ENCODE measurements at regions not wholly inside any gene's neighbourhood (a gene's known extent, or its start where the extent isn't known, plus 50 kb on each side); places are given as distances from the start of the nearest gene placed in this dataset.
"Not testable (repeated sequence)": the region's sequence is repeated elsewhere in the genome, so short reads cannot be mapped to it uniquely, and the experiment has no call there.

DNA sequence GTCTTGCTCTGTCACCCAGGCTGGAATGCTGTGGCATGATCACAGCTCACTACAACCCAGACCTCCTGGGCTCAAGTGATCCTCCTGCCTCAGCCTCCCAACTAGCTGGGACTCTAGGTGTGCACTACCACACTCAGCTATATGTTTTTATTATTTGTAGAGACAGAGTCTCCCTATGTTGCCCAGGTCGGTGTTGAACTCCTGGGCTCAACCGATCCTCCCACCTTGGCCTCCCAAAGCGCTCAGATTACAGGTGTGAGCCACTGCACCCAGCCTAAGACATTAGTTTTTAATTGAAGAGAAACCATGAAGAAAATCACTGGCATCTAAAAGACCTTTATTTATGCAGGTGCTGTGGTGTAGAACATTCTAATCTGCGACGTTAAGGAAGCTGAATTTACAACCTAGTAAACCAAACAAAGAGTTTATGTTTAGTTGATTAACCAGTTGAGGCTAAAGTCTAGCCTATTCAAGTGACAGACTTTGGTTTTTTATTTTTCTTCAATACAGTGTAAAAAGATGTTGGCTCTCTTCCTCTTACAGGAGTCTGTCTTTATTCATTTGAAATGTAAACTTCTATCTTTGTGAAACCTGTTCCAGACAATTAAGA lies 52.5 kb upstream of the NBL1 start:
- DNase-seq: no peak

DNA sequence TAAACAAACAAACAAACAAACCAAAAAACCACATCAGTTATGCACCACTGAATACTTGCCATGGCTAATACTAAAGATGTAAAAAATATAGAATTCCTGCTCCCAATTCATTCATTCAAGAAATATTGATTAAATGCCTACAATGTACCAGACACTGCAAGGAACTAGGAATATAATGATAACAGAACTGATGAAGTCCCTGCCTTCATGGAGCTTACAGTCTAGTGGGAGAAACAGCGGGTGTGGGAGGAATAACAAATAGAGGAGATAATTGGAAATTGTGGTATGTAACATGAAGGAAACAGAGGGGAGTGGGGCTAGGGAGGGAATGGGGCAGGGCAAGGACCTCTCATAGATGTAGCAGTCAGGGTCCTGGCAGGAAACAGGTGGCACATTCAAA lies 58.6 kb upstream of the NBL1 start:
- DNase-seq: no peak

- DNase-seq: peak; percentile 53
Measured at GRCh38 chr1:19582318-19582717, 61.8 kb upstream of the NBL1 start.

DNA sequence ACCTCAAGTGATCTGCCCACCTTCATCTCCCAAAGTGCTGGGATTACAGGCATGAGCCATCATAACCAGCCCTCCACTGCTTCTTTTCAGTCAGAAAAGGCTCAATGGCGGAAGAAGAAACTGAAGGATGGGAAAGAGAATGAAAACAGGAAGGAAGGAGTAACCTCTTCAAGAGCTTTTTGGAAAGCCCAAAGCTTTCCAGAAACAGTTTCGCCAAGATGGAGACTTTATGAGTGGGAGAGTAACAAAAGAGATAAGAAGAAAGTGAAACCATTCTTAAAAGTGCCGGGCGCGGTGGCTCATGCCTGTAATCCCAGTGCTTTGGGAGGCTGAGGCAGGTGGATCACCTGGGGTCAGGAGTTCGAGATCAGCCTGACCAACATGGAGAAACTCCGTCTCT lies 62.7 kb upstream of the NBL1 start:
- DNase-seq: no peak

DNA sequence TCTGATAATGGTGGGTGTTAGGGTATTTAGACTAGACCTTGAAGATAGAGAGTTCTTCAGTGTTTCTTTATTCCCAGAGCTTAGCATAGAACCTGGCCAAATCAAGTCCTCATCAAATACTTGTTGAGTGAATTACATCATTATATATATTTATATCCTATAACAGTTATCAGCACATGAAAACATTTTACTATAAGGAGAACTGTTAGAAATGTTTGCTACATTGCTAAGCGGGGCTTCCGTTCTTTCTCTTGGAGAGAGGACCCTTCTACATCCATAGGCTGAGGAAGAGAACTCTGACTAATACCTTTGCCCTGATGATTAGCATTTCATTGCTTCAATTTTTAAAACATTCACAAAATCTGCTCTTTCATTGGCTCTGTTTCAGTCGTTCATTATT lies 66.5 kb upstream of the NBL1 start:
- no peak for DNase-seq

DNA sequence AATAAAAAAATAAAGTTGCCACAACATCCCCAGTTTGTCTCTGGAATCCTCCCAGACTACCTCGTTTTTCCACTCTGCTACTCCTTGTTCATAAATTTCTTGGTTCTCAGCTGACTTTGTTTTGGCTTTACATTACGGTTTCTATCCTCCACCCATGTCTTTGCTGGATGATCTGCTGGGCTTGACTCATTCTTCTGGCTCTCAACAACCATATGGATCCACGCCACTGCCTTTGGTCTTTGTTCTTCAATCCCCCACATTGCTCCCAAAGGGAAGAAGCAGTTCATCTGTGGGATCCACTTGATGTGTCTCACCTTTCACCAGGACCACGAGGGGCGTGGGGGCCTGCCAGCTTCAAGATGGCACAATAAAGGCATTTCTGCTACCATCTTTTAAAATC lies 67.1 kb upstream of the NBL1 start:
- DNase-seq: no peak

- no peak for DNase-seq
Measured at GRCh38 chr1:19569786-19570185, 74.3 kb upstream of the NBL1 start.

DNA sequence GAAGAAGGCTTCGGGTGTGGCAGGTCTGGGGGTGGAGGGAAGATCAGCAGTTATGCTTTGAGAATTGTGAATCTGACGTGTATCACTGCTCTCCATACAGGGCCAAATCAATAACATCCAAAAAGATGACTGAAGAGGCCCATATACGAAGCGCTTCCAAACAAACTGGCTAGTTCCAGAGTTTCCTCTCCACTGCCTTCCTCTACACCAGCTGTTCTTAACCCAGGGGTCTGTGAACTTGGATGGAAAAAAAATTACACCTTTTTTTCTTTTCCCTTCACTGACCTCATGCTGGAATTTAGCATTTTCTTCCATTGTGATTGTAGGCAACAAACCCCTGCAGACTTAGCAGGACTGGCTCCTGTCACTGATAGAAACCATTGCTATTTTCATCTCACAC lies 77.1 kb upstream of the NBL1 start:
- no peak for DNase-seq

DNA sequence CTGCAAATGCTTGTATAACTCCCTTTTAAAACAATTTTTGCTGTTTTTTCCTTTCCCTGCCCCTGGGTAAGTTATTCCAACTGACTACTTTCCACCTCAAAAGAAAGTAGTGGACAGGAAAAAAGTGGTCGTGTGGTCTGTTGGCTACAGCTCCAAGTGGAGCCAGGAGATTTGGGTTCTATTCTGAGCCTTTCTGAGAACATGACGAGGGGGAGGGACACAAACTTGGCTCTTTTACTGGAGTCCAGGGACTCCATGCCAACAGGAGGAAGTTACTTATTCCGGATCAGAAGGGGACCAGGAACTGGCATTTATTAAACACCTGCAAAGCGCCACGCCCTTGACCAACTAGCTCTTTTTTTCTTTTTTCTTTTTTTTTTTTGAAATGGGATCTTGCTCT lies 79.0 kb upstream of the CAPZB start:
- DNase-seq: no peak

DNA sequence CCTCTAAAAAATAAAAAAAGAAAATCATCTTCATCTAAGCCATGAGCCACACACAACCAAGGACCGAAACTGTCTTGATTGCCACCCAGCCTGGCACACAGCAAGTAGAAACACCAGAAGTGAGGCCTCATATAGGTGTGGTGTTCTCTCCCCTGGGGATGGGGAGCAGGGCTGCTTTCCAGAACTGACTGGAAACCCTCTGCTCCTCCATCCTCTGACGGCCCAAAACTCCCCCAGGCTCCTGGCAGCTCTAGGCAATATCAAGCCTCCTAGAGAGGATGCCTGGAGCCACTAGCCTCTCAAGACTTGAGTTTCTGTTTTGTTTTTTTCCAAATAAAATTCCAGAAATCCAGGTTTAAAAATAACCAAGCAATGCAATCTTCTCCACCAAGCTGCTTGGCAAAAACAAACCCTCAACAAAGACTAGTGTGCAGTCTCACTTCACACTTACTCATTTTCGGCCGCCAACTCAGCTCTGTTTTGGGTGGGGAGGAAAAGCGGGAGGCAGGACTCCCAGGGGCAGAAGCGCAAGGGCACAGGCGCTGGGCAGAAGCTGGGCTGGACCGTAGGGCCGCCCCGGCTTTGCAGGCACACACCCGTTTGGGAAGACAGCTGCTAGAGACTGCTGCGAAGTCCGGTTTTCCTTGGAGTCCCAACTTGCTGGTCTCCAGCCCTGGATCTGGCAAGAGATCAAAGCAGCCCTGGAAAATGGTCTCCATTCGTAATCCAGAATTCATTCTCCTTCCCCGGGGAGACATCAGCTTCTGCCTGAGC lies 78.2 kb upstream of the CAPZB start:
- no peak for DNase-seq

GRCh38 chr1:19562847-19563246 lies 77.5 kb upstream of the CAPZB start:
- no peak for DNase-seq

- DNase-seq: no peak
Measured at GRCh38 chr1:19560480-19560879, 75.1 kb upstream of the CAPZB start.

- DNase-seq: no peak
Measured at GRCh38 chr1:19559641-19560040, 74.3 kb upstream of the CAPZB start.

DNA sequence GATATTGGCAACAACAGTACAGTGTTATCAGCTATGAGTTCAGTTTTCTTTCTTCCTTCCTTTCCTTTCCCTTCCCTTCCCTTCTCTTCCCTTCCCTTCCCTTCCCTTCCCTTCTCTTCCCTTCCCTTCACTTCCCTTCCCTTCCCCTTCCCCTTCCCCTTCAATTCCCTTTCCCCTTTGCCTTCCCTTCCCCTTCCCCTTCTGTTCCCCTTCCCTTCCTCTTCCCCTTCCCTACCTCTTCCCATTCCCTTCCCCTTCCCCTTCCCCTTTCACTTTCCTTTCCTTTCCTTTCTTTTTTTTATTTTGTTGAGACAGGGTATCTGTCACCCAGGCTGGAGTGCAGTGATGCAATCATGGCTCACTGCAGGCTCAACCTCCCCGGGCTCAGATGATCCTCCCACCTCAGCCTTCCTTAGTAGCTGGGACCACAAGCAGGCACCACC lies 72.3 kb upstream of the CAPZB start:
- DNase-seq: no peak

DNA sequence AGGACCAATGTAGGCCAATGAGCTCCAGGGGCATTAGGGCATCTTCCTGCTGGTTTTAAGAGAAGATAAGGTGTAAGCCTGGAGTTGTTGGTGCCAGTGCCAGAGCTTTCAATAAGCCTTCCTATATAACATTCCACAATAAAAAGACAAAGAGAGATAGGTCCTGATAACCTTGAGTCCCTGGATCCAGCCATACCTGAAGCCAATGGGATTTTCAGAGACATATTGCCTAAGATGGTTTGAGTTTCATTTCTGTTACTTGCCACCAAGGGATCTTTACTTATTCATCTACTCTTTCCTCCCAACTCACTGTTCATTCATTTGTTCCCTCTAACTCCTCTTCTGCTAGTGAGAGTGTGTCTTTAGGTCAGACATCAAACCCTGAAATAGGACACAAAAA lies 68.8 kb upstream of the CAPZB start:
- DNase-seq: no peak

- no peak for DNase-seq
Measured at GRCh38 chr1:19552291-19553010, 67.1 kb upstream of the CAPZB start.

- DNase-seq: not testable (repeated sequence)
Measured at GRCh38 chr1:19551837-19552236, 66.5 kb upstream of the CAPZB start.

- not testable (repeated sequence) for DNase-seq
Measured at GRCh38 chr1:19550437-19550836, 65.1 kb upstream of the CAPZB start.

- no peak for DNase-seq
Measured at GRCh38 chr1:19547814-19548213, 62.5 kb upstream of the CAPZB start.

DNA sequence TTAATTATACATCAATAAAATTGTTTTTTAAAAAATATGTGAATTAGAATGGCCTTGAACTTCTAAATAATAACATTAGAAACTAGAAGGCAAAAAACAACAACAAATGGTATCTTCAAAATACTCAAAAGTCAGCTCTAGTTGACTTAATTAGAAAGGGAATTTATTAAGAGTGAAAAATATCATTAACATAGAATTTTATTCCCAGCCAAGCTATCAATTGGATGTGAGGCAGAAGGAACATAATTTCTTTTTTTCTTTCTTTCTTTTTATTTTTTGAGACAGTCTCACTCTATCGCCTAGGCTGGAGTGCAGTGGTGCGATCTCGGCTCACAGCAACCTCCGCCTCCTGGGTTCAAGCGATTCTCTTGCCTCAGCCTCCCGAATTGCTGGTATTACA lies 51.2 kb upstream of the CAPZB start:
- no peak for DNase-seq

- DNase-seq: no peak
Measured at GRCh38 chr1:19535214-19535613, 49.9 kb upstream of the CAPZB start.

Data from GDM1 (cell line).